CD14-positive monocyte (primary cell): ENCODE measurements at regions not wholly inside any gene's neighbourhood (a gene's known extent, or its start where the extent isn't known, plus 50 kb on each side); places are given as distances from the start of the nearest gene placed in this dataset.

Source experiments
- DNase-seq, 3 donors: peaks; one replicate each; pipeline ENCODE4 v3.0.0-alpha.2; 2011 to 2022
- H2AFZ ChIP-seq: 2 replicates; pipeline ENCODE4 v1.6.0; 2012; ENCODE audit warnings: mild to moderate bottlenecking, low read depth, low read length, inconsistent platforms; ENCODE audit not compliant: insufficient read depth, poor library complexity, severe bottlenecking
- H3K27ac ChIP-seq, 2 donors: 1 replicate in 1 of 2; 2 replicates in 1 of 2; pipeline ENCODE4 v1.5.1; 2012 to 2013; ENCODE audit warnings: low read length in 2 of 2, control low read depth in 1 of 2, inconsistent platforms in 1 of 2, low read depth in 1 of 2, mild to moderate bottlenecking in 1 of 2
- H3K27me3 ChIP-seq, 2 donors: one replicate each; pipeline versions ENCODE4 v1.6.0 to v1.6.1; 2011 to 2013; ENCODE audit warnings: low read length in 2 of 2; ENCODE audit not compliant: control insufficient read depth in 2 of 2, insufficient read depth in 2 of 2
- H3K36me3 ChIP-seq, 2 donors: replicated peaks in 1 of 2; 1 replicate in 1 of 2; 2 replicates in 1 of 2; pipeline versions ENCODE4 v1.5.1 to v1.6.1; 2012 to 2013; ENCODE audit warnings: low read length in 2 of 2, control low read depth in 1 of 2, inconsistent platforms in 1 of 2, mild to moderate bottlenecking in 1 of 2; ENCODE audit not compliant: insufficient read depth in 2 of 2, control insufficient read depth in 1 of 2
- H3K4me1 ChIP-seq, 2 donors: 1 replicate in 1 of 2; 2 replicates in 1 of 2; pipeline versions ENCODE4 v1.5.1 to v1.6.1; 2012 to 2013; ENCODE audit warnings: low read length in 2 of 2, control low read depth in 1 of 2, inconsistent platforms in 1 of 2, mild to moderate bottlenecking in 1 of 2, moderate library complexity in 1 of 2; ENCODE audit not compliant: insufficient read depth in 2 of 2, control insufficient read depth in 1 of 2
- H3K4me2 ChIP-seq: replicated peaks from 2 replicates; pipeline ENCODE3; 2012; ENCODE audit warnings: low read length, moderate library complexity, mild to moderate bottlenecking; ENCODE audit not compliant: poor library complexity, severe bottlenecking; ENCODE audit errors: extremely low read depth
- H3K4me3 ChIP-seq, 3 experiments: fragments of 200-600 bp in 1 of 3; sonication (generic) in 1 of 3; replicated peaks in 1 of 3; 1 replicate in 2 of 3; 2 replicates in 1 of 3; pipeline ENCODE4 v1.5.1; 2011 to 2013; ENCODE audit warnings: low read length in 3 of 3, mild to moderate bottlenecking in 3 of 3, control low read depth in 2 of 3, low read depth in 2 of 3, inconsistent platforms in 1 of 3, moderate library complexity in 1 of 3
- H3K79me2 ChIP-seq: 2 replicates; pipeline ENCODE4 v1.6.0; 2012; ENCODE audit warnings: mild to moderate bottlenecking, control low read depth, inconsistent platforms, low read length, moderate library complexity; ENCODE audit not compliant: insufficient read depth
- H3K9ac ChIP-seq: 2 replicates; pipeline ENCODE4 v1.6.0; 2017; ENCODE audit warnings: low read length, mild to moderate bottlenecking; ENCODE audit not compliant: insufficient read depth, poor library complexity, severe bottlenecking
- H3K9me3 ChIP-seq, 2 donors: replicated peaks in 1 of 2; 1 replicate in 1 of 2; 2 replicates in 1 of 2; pipeline versions ENCODE4 v1.5.1 to v1.6.1; 2012 to 2013; ENCODE audit warnings: low read length in 2 of 2, control low read depth in 1 of 2; ENCODE audit not compliant: control insufficient read depth in 1 of 2, insufficient read depth in 1 of 2
- H4K20me1 ChIP-seq: 2 replicates; pipeline ENCODE4 v1.6.0; 2012; ENCODE audit warnings: mild to moderate bottlenecking, low read length, control low read depth, moderate library complexity; ENCODE audit not compliant: insufficient read depth
- H3K27ac Mint-ChIP-seq, 7 donors: one replicate each; pipeline ENCODE4 v1.8.0; 2020; ENCODE audit warnings: mild to moderate bottlenecking in 7 of 7, mixed read lengths in 7 of 7, moderate library complexity in 6 of 7, inconsistent platforms in 2 of 7
- H3K27me3 Mint-ChIP-seq, 3 donors: one replicate each; pipeline ENCODE4 v1.8.0; 2021 to 2022; ENCODE audit warnings: low read depth in 3 of 3, mild to moderate bottlenecking in 3 of 3, mixed read lengths in 3 of 3, moderate library complexity in 3 of 3, inconsistent platforms in 1 of 3
- H3K36me3 Mint-ChIP-seq, 2 donors: one replicate each; pipeline ENCODE4 v1.8.0; 2020; ENCODE audit warnings: mixed read lengths in 2 of 2, inconsistent platforms in 1 of 2, mild to moderate bottlenecking in 1 of 2
- H3K4me1 Mint-ChIP-seq: one replicate; pipeline ENCODE4 v1.8.0; 2020; ENCODE audit warnings: mild to moderate bottlenecking, mixed read lengths
- H3K4me3 Mint-ChIP-seq, 2 donors: one replicate each; pipeline ENCODE4 v1.8.0; 2020; ENCODE audit warnings: mild to moderate bottlenecking in 2 of 2, mixed read lengths in 2 of 2, moderate library complexity in 1 of 2
- H3K9me3 Mint-ChIP-seq, 7 donors: one replicate each; pipeline ENCODE4 v1.8.0; 2020 to 2022; ENCODE audit warnings: mixed read lengths in 7 of 7, mild to moderate bottlenecking in 6 of 7, moderate library complexity in 6 of 7, inconsistent platforms in 2 of 7
- WGBS: methylation state at CpG from one replicate; pipeline ENCODE4 v1.1.5; 2013; ENCODE audit warnings: missing lambda C conversion rate; ENCODE audit not compliant: insufficient coverage; 5-methylcytosine and 5-hydroxymethylcytosine counted together
- intact Hi-C, 2 donors: fragments of 100-400 bp; cut with micrococcal nuclease; formaldehyde crosslinking; loops; one replicate each; pipeline versions ENCODE4 v1.15.0 to v1.15.1; 2023
- TF ChIP-seq, protein P1 (sequence below): fragments of 200-600 bp; IDR thresholded peaks from one replicate; pipeline ENCODE4 v1.8.0; 2022; ENCODE audit warnings: antibody characterized with exemption, mild to moderate bottlenecking

- TF ChIP-seq, protein P1, sequence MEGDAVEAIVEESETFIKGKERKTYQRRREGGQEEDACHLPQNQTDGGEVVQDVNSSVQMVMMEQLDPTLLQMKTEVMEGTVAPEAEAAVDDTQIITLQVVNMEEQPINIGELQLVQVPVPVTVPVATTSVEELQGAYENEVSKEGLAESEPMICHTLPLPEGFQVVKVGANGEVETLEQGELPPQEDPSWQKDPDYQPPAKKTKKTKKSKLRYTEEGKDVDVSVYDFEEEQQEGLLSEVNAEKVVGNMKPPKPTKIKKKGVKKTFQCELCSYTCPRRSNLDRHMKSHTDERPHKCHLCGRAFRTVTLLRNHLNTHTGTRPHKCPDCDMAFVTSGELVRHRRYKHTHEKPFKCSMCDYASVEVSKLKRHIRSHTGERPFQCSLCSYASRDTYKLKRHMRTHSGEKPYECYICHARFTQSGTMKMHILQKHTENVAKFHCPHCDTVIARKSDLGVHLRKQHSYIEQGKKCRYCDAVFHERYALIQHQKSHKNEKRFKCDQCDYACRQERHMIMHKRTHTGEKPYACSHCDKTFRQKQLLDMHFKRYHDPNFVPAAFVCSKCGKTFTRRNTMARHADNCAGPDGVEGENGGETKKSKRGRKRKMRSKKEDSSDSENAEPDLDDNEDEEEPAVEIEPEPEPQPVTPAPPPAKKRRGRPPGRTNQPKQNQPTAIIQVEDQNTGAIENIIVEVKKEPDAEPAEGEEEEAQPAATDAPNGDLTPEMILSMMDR = no peak
- Mint-ChIP-seq H3K9me3 (peaks cover 0 to 4% (median 3%) of the 10 kb centered on the region in 7 donors), H3K4me3 (no peak overlapping the region), H3K4me1 (no peaks in the 10 kb centered on the region), H3K27ac (no peak overlapping the region), H3K27me3 (peaks cover 0 to 7% (median 4%) of the 10 kb centered on the region in 3 donors), H3K36me3 (no peaks in the 10 kb centered on the region)
- no peak overlapping the region for H3K9ac ChIP-seq
- WGBS = 83% methylated on average over 9 of the region's 12 CpGs
- no peaks in the 10 kb centered on the region for H3K36me3 ChIP-seq
- H3K9me3 ChIP-seq = peaks cover 0 to 4% of the 10 kb centered on the region in 2 donors
- no peaks in the 10 kb centered on the region for H3K27me3 ChIP-seq
- no peak for DNase-seq
- intact Hi-C loops = no loop called here
- H2AFZ ChIP-seq = no peak overlapping the region
- no peak overlapping the region for H3K4me3 ChIP-seq
- H3K4me1 ChIP-seq = no peaks in the 10 kb centered on the region
- no peaks in the 10 kb centered on the region for H4K20me1 ChIP-seq
- H3K27ac ChIP-seq = no peak overlapping the region
- no peaks in the 10 kb centered on the region for H3K79me2 ChIP-seq
- no peak overlapping the region for H3K4me2 ChIP-seq
Observed at GRCh38 chr2:120966510-120967254, 231.0 kb downstream of the GLI2 start.

DNA sequence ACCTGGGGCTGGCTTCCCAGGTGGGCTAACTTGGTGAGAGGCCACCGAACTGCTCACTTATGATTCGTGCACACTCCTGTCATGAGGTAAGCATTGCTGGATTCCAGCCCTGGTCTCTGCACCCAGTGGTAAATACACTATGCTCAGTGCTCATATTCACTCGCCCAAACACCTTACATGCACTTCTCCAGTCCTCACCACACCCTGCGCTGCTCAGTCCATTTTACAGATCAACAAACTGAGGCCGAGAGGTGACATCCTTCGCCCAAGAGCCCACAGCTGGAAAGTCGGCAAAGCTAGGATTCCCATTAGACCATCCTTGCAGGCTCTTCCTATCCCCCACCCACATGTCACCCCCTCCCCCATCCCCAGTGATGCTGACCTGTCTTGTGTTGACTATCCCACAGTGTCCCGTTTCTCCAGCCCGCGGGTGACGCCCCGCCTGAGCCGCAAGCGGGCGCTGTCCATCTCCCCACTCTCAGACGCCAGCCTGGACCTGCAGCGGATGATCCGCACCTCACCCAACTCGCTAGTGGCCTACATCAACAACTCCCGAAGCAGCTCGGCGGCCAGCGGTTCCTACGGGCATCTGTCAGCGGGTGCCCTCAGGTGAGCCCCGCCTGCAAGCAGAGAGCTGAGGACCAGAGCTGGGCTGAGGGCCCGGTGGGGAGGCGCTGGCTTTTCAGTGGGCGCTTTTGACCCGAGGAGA, 232.8 kb downstream of the GLI2 start:
- Mint-ChIP-seq H3K27me3 (peaks cover 0 to 6% (median 5%) of the 10 kb centered on the region in 3 donors), H3K4me1 (no peaks in the 10 kb centered on the region), H3K9me3 (peaks cover 0 to 4% (median 3%) of the 10 kb centered on the region in 7 donors), H3K4me3 (no peak overlapping the region), H3K27ac (no peak overlapping the region), H3K36me3 (no peaks in the 10 kb centered on the region)
- 95% methylated on average over 28 of the region's 30 CpGs for WGBS
- H3K27me3 ChIP-seq = no peaks in the 10 kb centered on the region
- intact Hi-C loops = no loop called here
- TF ChIP-seq, protein P1 = no peak
- no peak for DNase-seq
- H3K4me3 ChIP-seq = no peak overlapping the region
- no peaks in the 10 kb centered on the region for H3K79me2 ChIP-seq
- H3K4me1 ChIP-seq = no peaks in the 10 kb centered on the region
- no peak overlapping the region for H3K27ac ChIP-seq
- H3K9ac ChIP-seq = no peak overlapping the region
- H3K36me3 ChIP-seq = no peaks in the 10 kb centered on the region
- no peak overlapping the region for H2AFZ ChIP-seq
- peaks cover 0 to 4% of the 10 kb centered on the region in 2 donors for H3K9me3 ChIP-seq
- no peaks in the 10 kb centered on the region for H4K20me1 ChIP-seq
- no peak overlapping the region for H3K4me2 ChIP-seq
